Cardiac muscle cell (in vitro differentiated cells and primary cell): ENCODE measurements at regions not wholly inside any gene's neighbourhood (a gene's known extent, or its start where the extent isn't known, plus 50 kb on each side); places are given as distances from the start of the nearest gene placed in this dataset.
"Not testable (repeated sequence)": the region's sequence is repeated elsewhere in the genome, so short reads cannot be mapped to it uniquely, and the experiment has no call there.

Source experiments
- DNase-seq, 2 donors: peaks; one replicate each; pipeline versions ENCODE4 v3.0.0 to v3.0.0-alpha.2; 2010 to 2017; ENCODE audit warnings: low read depth in 1 of 2, low spot score in 1 of 2
- H3K27ac ChIP-seq: fragments of 200-600 bp; sonication (generic); 2 replicates; pipeline ENCODE4 v1.5.1; 2016
- H3K27me3 ChIP-seq: fragments of 200-600 bp; sonication (generic); 2 replicates; pipeline ENCODE4 v1.6.0; 2016; ENCODE audit warnings: control low read depth
- H3K36me3 ChIP-seq: fragments of 200-600 bp; sonication (generic); 2 replicates; pipeline ENCODE4 v1.5.1; 2016; ENCODE audit warnings: control low read depth
- H3K4me1 ChIP-seq: fragments of 200-600 bp; sonication (generic); 2 replicates; pipeline ENCODE4 v1.8.1; 2017; ENCODE audit warnings: low read depth, mild to moderate bottlenecking, mixed run types
- H3K4me3 ChIP-seq: fragments of 200-600 bp; sonication (generic); 2 replicates; pipeline ENCODE4 v1.5.1; 2016; ENCODE audit warnings: mild to moderate bottlenecking
- H3K9me3 ChIP-seq: fragments of 200-600 bp; sonication (generic); 2 replicates; pipeline ENCODE4 v1.5.1; 2017; ENCODE audit warnings: low read depth, mild to moderate bottlenecking, control low read depth
- TF ChIP-seq, protein P1 (sequence below): IDR thresholded peaks from 2 replicates; pipeline ENCODE4 v1.5.1; 2012; ENCODE audit warnings: low read depth, mild to moderate bottlenecking, low read length

GRCh38 chr3:194058753-194059152 is 77.2 kb upstream of the HES1 start:
- no peak for DNase-seq
- Histone ChIP-seq H3K36me3 (no peaks in the 10 kb centered on the region), H3K27me3 (no peaks in the 10 kb centered on the region), H3K27ac (peak overlapping the region; percentile 41), H3K4me1 (peaks cover 14% of the 10 kb centered on the region), H3K4me3 (no peak overlapping the region), H3K9me3 (no peaks in the 10 kb centered on the region)
- TF ChIP-seq, protein P1, sequence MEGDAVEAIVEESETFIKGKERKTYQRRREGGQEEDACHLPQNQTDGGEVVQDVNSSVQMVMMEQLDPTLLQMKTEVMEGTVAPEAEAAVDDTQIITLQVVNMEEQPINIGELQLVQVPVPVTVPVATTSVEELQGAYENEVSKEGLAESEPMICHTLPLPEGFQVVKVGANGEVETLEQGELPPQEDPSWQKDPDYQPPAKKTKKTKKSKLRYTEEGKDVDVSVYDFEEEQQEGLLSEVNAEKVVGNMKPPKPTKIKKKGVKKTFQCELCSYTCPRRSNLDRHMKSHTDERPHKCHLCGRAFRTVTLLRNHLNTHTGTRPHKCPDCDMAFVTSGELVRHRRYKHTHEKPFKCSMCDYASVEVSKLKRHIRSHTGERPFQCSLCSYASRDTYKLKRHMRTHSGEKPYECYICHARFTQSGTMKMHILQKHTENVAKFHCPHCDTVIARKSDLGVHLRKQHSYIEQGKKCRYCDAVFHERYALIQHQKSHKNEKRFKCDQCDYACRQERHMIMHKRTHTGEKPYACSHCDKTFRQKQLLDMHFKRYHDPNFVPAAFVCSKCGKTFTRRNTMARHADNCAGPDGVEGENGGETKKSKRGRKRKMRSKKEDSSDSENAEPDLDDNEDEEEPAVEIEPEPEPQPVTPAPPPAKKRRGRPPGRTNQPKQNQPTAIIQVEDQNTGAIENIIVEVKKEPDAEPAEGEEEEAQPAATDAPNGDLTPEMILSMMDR = no peak

DNA sequence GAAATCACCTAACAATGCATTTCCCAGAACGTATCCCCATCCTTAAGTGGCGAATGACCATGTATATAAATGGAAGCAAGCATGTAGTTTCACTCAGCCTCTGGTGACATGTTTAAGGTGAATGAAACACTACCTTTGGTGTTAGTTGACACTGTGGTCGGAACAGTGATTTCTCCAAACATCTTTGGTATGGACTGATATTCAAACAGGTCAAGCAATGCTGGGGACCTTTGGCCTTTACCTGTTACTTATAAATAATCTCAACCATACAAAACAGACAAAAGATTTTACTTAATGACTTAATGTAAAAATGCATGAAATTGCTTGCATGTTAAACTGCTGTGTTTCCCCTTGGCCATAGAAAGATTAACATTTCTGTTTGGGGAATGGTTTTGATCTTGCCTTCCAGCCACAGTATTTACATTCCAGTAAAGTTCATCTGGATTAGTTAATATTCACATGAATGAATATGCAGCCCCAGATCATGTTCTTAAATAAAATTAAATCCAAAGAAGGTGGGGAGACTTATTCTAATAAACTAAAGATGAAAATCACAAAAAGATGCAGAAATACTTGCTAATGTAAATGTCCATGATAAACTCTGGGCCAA is 74.4 kb upstream of the HES1 start:
- no peaks in the 10 kb centered on the region for H3K36me3 ChIP-seq
- H3K27ac ChIP-seq = no peak overlapping the region
- no peaks in the 10 kb centered on the region for H3K9me3 ChIP-seq
- peaks cover 14% of the 10 kb centered on the region for H3K4me1 ChIP-seq
- TF ChIP-seq, protein P1 = no peak
- H3K27me3 ChIP-seq = no peaks in the 10 kb centered on the region
- no peak for DNase-seq
- no peak overlapping the region for H3K4me3 ChIP-seq

- Histone ChIP-seq H3K36me3 (no peaks in the 10 kb centered on the region), H3K9me3 (no peaks in the 10 kb centered on the region), H3K27me3 (no peaks in the 10 kb centered on the region), H3K4me1 (peaks cover 10% of the 10 kb centered on the region), H3K27ac (no peak overlapping the region), H3K4me3 (no peak overlapping the region)
- no peak for DNase-seq
- TF ChIP-seq, protein P1 = no peak
Observed at GRCh38 chr3:194062830-194063229, 73.1 kb upstream of the HES1 start.

GRCh38 chr3:194064380-194065332 is 71.3 kb upstream of the HES1 start:
- Histone ChIP-seq H3K9me3 (no peaks in the 10 kb centered on the region), H3K36me3 (no peaks in the 10 kb centered on the region), H3K4me3 (no peak overlapping the region), H3K27ac (no peak overlapping the region), H3K4me1 (no peaks in the 10 kb centered on the region), H3K27me3 (no peaks in the 10 kb centered on the region)
- TF ChIP-seq, protein P1 = no peak
- DNase-seq = no peak

- not testable (repeated sequence) for H3K9me3 ChIP-seq, H3K4me1 ChIP-seq, H3K4me3 ChIP-seq, DNase-seq, H3K27me3 ChIP-seq, H3K36me3 ChIP-seq, H3K27ac ChIP-seq
Observed at GRCh38 chr3:194067327-194067726, 68.6 kb upstream of the HES1 start.

GRCh38 chr3:194067949-194068362 is 68.0 kb upstream of the HES1 start:
- TF ChIP-seq, protein P1 = no peak
- DNase-seq = no peak
- no peak overlapping the region for H3K4me3 ChIP-seq

More at GRCh38 chr3:194067949-194068362, 68.0 kb upstream of the HES1 start:
- H3K36me3 ChIP-seq = no peaks in the 10 kb centered on the region
- H3K9me3 ChIP-seq = no peaks in the 10 kb centered on the region
- H3K27me3 ChIP-seq = no peaks in the 10 kb centered on the region
- no peaks in the 10 kb centered on the region for H3K4me1 ChIP-seq
- no peak overlapping the region for H3K27ac ChIP-seq
